Vagina (tissue), 2 donors: ENCODE measurements at regions not wholly inside any gene's neighbourhood (a gene's known extent, or its start where the extent isn't known, plus 50 kb on each side); places are given as distances from the start of the nearest gene placed in this dataset.

ENCODE experiments used
- CTCF ChIP-seq, 3 experiments: fragments of 450-650 bp in 2 of 3; fragments of 200-600 bp in 1 of 3; sonication (generic) in 1 of 3; IDR thresholded peaks; one replicate each; pipeline ENCODE4 v1.5.1; 2017 to 2019; ENCODE audit warnings: antibody characterized with exemption in 3 of 3, mild to moderate bottlenecking in 2 of 3, moderate library complexity in 2 of 3
- POLR2A ChIP-seq, 2 donors: fragments of 450-650 bp; IDR thresholded peaks; one replicate each; pipeline ENCODE4 v1.6.1; 2017; ENCODE audit warnings: antibody characterized with exemption in 2 of 2, mild to moderate bottlenecking in 2 of 2, moderate library complexity in 2 of 2

GRCh38 chr7:36775676-36776075, 51.4 kb upstream of the AOAH start:
- TF ChIP-seq CTCF (IDR thresholded peaks at IDR 0.05): no peak
- TF ChIP-seq POLR2A (IDR thresholded peaks at IDR 0.05): no peak
